SK-N-SH treated with all-trans-retinoic acid at 6 μM for 48 hours (cell line): ENCODE measurements at regions not wholly inside any gene's neighbourhood (a gene's known extent, or its start where the extent isn't known, plus 50 kb on each side); places are given as distances from the start of the nearest gene placed in this dataset.

Source experiments
- ATAC-seq: fragments of 200-7000 bp; cut with Tn5 transposase; 3 replicates; pipeline ENCODE4 v1.9.1; 2020; ENCODE audit warnings: mild to moderate bottlenecking, moderate library complexity
- ARNTL ChIP-seq: fragments of 450-650 bp; formaldehyde crosslinking; IDR thresholded peaks from 2 replicates; pipeline ENCODE4 v1.5.0; 2020; ENCODE audit warnings: low read depth, mild to moderate bottlenecking, moderate library complexity, borderline replicate concordance
- BACH2 ChIP-seq: fragments of 250-450 bp; sonication (Bioruptor Pico); IDR thresholded peaks from 2 replicates; pipeline ENCODE4 v1.9.0; 2021; ENCODE audit warnings: mild to moderate bottlenecking, borderline replicate concordance
- CSDC2 ChIP-seq: fragments of 250-450 bp; sonication (Bioruptor Pico); IDR thresholded peaks from 2 replicates; pipeline ENCODE4 v1.5.0; 2020; ENCODE audit warnings: mild to moderate bottlenecking, moderate library complexity
- CSRNP3 ChIP-seq: fragments of 250-450 bp; sonication (Bioruptor Pico); IDR thresholded peaks from 2 replicates; pipeline ENCODE4 v1.5.1; 2021; ENCODE audit warnings: mild to moderate bottlenecking, moderate library complexity
- ESRRG ChIP-seq: fragments of 250-450 bp; sonication (Bioruptor Pico); IDR thresholded peaks from 2 replicates; pipeline ENCODE4 v1.6.1; 2021; ENCODE audit warnings: mild to moderate bottlenecking
- GLIS3 ChIP-seq: fragments of 250-450 bp; sonication (Bioruptor Pico); IDR thresholded peaks from 2 replicates; pipeline ENCODE4 v1.5.0; 2020; ENCODE audit warnings: mild to moderate bottlenecking, moderate library complexity
- ISL1 ChIP-seq: fragments of 250-450 bp; sonication (Bioruptor Pico); IDR thresholded peaks from 2 replicates; pipeline ENCODE4 v2.1.2; 2022; ENCODE audit warnings: mild to moderate bottlenecking, moderate library complexity
- OSR1 ChIP-seq: fragments of 250-450 bp; sonication (Bioruptor Pico); IDR thresholded peaks from 2 replicates; pipeline ENCODE4 v1.8.0; 2022; ENCODE audit warnings: moderate library complexity, mild to moderate bottlenecking, inconsistent platforms
- PATZ1 ChIP-seq: fragments of 250-450 bp; sonication (Bioruptor Pico); IDR thresholded peaks from 2 replicates; pipeline ENCODE4 v1.8.0; 2020; ENCODE audit warnings: mild to moderate bottlenecking, moderate library complexity, borderline replicate concordance
- POU6F1 ChIP-seq: fragments of 250-450 bp; sonication (Bioruptor Pico); IDR thresholded peaks from 2 replicates; pipeline ENCODE4 v1.8.0; 2021; ENCODE audit warnings: low read depth, mild to moderate bottlenecking, moderate library complexity, borderline replicate concordance
- PPARA ChIP-seq: fragments of 250-450 bp; sonication (Bioruptor Pico); IDR thresholded peaks from 2 replicates; pipeline ENCODE4 v1.5.0; 2020; ENCODE audit warnings: mild to moderate bottlenecking, borderline replicate concordance
- SNAI2 ChIP-seq: fragments of 250-450 bp; sonication (Bioruptor Pico); IDR thresholded peaks from 2 replicates; pipeline ENCODE4 v1.5.0; 2020; ENCODE audit warnings: mild to moderate bottlenecking, moderate library complexity
- TCF4 ChIP-seq: fragments of 250-450 bp; sonication (Bioruptor Pico); IDR thresholded peaks from 2 replicates; pipeline ENCODE4 v1.8.0; 2021; ENCODE audit warnings: mild to moderate bottlenecking, moderate library complexity, borderline replicate concordance
- TOX ChIP-seq: fragments of 250-450 bp; sonication (Bioruptor Pico); IDR thresholded peaks from 2 replicates; pipeline ENCODE4 v1.8.0; 2021; ENCODE audit warnings: mild to moderate bottlenecking, moderate library complexity, borderline replicate concordance
- ZC3H10 ChIP-seq: fragments of 250-450 bp; sonication (Bioruptor Pico); IDR thresholded peaks from 2 replicates; pipeline ENCODE4 v1.5.1; 2021; ENCODE audit warnings: mild to moderate bottlenecking, moderate library complexity
- ZFP3 ChIP-seq: fragments of 250-450 bp; sonication (Bioruptor Pico); IDR thresholded peaks from 2 replicates; pipeline ENCODE4 v1.5.0; 2020; ENCODE audit warnings: mild to moderate bottlenecking, moderate library complexity
- ZFP30 ChIP-seq: fragments of 450-650 bp; formaldehyde crosslinking; IDR thresholded peaks from 2 replicates; pipeline ENCODE4 v1.5.0; 2022; ENCODE audit warnings: mild to moderate bottlenecking, moderate library complexity
- ZNF565 ChIP-seq: fragments of 450-650 bp; formaldehyde crosslinking; conservative IDR thresholded peaks from 2 replicates; pipeline ENCODE4 v1.5.0; 2020; ENCODE audit warnings: low read depth, mild to moderate bottlenecking, moderate library complexity
- ZNF70 ChIP-seq: fragments of 450-650 bp; formaldehyde crosslinking; IDR thresholded peaks from 2 replicates; pipeline ENCODE4 v1.5.0; 2020; ENCODE audit warnings: mild to moderate bottlenecking, moderate library complexity
- ZNF8 ChIP-seq: fragments of 450-650 bp; formaldehyde crosslinking; IDR thresholded peaks from 2 replicates; pipeline ENCODE4 v1.5.0; 2020; ENCODE audit warnings: mild to moderate bottlenecking, moderate library complexity
- TF ChIP-seq, protein P1 (sequence below): fragments of 250-450 bp; sonication (Bioruptor Pico); IDR thresholded peaks from 2 replicates; pipeline ENCODE4 v1.5.1; 2020; ENCODE audit warnings: low read depth, mild to moderate bottlenecking, moderate library complexity

DNA sequence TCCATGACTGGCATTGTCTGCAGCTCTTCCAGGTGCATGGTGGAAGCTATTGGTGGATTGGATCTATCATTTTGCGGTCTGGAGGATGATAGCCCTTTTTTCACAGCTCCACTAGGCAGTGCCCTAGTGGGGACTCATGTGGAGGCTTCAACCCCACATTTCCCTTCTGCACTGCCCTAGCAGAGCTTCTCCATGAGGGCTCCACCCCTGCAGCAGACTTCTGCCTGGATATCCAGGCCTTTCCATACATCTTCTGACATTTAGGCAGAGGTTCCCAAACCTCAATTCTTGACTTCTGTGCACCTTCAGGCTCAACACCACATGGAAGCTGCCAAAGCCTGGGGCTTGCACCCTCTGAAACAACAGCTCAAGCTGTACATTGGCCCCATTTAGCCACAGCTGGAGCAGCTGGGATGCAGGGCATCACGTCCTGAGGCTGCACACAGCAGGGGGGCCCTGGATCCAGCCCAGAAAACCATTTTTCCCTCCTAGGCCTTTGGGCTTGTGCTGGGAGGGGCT is 800.2 kb upstream of the MIR17HG start:
- no peak for TF ChIP-seq ZFP30 (CRISPR knock-in tag)
- TF ChIP-seq ZNF565 (CRISPR knock-in tag) = no peak
- TF ChIP-seq, protein P1, sequence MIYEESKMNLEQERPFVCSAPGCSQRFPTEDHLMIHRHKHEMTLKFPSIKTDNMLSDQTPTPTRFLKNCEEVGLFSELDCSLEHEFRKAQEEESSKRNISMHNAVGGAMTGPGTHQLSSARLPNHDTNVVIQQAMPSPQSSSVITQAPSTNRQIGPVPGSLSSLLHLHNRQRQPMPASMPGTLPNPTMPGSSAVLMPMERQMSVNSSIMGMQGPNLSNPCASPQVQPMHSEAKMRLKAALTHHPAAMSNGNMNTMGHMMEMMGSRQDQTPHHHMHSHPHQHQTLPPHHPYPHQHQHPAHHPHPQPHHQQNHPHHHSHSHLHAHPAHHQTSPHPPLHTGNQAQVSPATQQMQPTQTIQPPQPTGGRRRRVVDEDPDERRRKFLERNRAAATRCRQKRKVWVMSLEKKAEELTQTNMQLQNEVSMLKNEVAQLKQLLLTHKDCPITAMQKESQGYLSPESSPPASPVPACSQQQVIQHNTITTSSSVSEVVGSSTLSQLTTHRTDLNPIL (CRISPR knock-in tag) = no peak
- TF ChIP-seq ZFP3 = no peak
- TF ChIP-seq ZC3H10 (CRISPR knock-in tag) = no peak
- no peak for TF ChIP-seq ESRRG (CRISPR knock-in tag)
- TF ChIP-seq SNAI2 (CRISPR knock-in tag) = no peak
- TF ChIP-seq PPARA (CRISPR knock-in tag) = no peak
- TF ChIP-seq ZNF8 (CRISPR knock-in tag) = no peak
- no peak for TF ChIP-seq POU6F1
- no peak for ATAC-seq

DNA sequence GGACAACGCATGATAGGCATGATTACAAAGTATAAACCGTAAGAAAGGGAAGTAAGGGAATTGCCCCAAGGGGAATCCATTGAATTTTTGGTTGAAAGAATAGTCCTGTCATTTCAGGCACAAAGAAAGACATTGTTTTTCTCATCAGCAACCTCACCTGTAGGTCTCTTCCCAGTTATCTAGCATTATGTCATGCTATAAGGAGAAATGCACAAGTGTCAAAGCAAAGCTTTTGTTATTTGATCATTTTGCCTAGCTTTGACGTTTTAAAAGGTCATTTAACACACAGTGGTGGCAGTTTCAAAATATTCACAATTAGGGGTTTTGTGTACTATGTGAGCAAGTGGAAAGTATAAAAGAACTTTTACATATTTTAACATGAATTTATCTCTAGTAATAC is 796.2 kb upstream of the MIR17HG start:
- ATAC-seq = no peak
- TF ChIP-seq TOX = no peak
- no peak for TF ChIP-seq PPARA (CRISPR knock-in tag)
- no peak for TF ChIP-seq BACH2
- no peak for TF ChIP-seq ZNF70 (CRISPR knock-in tag)

GRCh38 chr13:90552702-90553101 is 794.8 kb upstream of the MIR17HG start:
- no peak for ATAC-seq
- no peak for TF ChIP-seq ARNTL (CRISPR knock-in tag)
- no peak for TF ChIP-seq CSDC2 (CRISPR knock-in tag)
- no peak for TF ChIP-seq GLIS3 (CRISPR knock-in tag)
- TF ChIP-seq OSR1 (CRISPR knock-in tag) = no peak
- no peak for TF ChIP-seq TCF4 (CRISPR knock-in tag)
- no peak for TF ChIP-seq ESRRG (CRISPR knock-in tag)
- TF ChIP-seq POU6F1 = no peak
- TF ChIP-seq PPARA (CRISPR knock-in tag) = no peak
- TF ChIP-seq ISL1 (CRISPR knock-in tag) = no peak

GRCh38 chr13:90553159-90553558 is 794.3 kb upstream of the MIR17HG start:
- no peak for ATAC-seq
- TF ChIP-seq ZC3H10 (CRISPR knock-in tag) = no peak
- TF ChIP-seq ZFP30 (CRISPR knock-in tag) = no peak
- TF ChIP-seq ZNF8 (CRISPR knock-in tag) = no peak
- TF ChIP-seq GLIS3 (CRISPR knock-in tag) = no peak
- TF ChIP-seq PATZ1 = no peak
- TF ChIP-seq ZNF70 (CRISPR knock-in tag) = no peak
- TF ChIP-seq TOX = no peak
- no peak for TF ChIP-seq SNAI2 (CRISPR knock-in tag)
- TF ChIP-seq BACH2 = no peak
- no peak for TF ChIP-seq ZNF565 (CRISPR knock-in tag)
- TF ChIP-seq ARNTL (CRISPR knock-in tag) = no peak
- no peak for TF ChIP-seq CSRNP3 (CRISPR knock-in tag)
- TF ChIP-seq, protein P1 (CRISPR knock-in tag) = no peak
